Erythroblast (primary cell): ENCODE measurements at regions not wholly inside any gene's neighbourhood (a gene's known extent, or its start where the extent isn't known, plus 50 kb on each side); places are given as distances from the start of the nearest gene placed in this dataset.

ENCODE experiments used
- GATA1 ChIP-seq: IDR thresholded peaks from 2 replicates; pipeline ENCODE4 v1.6.1; 2011; ENCODE audit warnings: low read depth, mild to moderate bottlenecking, control low read depth, low read length, moderate library complexity
- POLR2A ChIP-seq: IDR thresholded peaks from 2 replicates; pipeline ENCODE4 v1.6.1; 2011; ENCODE audit warnings: mild to moderate bottlenecking, low read length

GRCh38 chr13:53445686-53446085 is 417.1 kb downstream of the OLFM4 start:
- no peak for TF ChIP-seq POLR2A
- TF ChIP-seq GATA1 = no peak
